HG03378 (cell line): ENCODE measurements at regions not wholly inside any gene's neighbourhood (a gene's known extent, or its start where the extent isn't known, plus 50 kb on each side); places are given as distances from the start of the nearest gene placed in this dataset.

Experiments
- ATAC-seq: cut with Tn5 transposase; IDR thresholded peaks from one replicate; pipeline ENCODE4 v1.9.1; 2021; ENCODE audit warnings: mild to moderate bottlenecking, moderate library complexity; ENCODE audit not compliant: unreplicated experiment

DNA sequence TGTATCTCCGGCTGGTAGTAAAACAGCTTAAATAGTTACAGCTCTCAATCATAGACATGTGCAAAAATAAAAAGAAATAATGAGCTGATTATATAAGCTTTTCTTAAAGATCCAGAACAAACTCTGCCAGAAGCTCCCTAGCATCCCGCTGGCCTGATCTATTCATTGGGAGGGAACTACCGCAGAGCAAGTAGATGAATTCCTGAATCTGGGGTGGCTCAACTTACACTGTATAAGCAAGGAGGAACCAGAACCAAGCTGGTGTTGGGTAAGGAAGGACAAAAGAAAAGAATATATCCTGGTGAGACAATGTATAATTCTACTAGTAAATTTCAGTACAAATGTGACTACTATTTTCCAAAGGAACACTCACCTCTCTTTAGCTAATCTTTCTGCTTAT, 1122.2 kb downstream of the OLFM4 start:
- no peak for ATAC-seq

DNA sequence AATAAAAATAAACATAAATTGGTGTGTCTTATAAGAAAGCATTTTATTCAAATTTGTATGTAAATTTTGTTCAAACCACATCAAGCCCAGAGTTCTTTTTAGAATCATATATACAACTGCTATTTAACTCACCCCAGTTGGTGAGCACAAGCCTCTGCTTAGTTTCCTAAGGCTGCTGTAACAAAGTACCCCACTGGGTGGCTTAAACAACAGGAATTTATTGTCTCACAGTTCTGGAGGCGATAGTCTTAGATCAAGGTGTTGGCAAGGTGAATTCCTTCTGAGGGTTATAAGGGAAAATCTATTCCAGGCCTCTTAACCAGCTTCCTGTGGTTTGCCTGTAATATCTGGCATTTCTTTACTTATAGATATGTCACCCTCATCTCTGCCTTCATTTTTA, 1133.5 kb downstream of the OLFM4 start:
- ATAC-seq: no peak

DNA sequence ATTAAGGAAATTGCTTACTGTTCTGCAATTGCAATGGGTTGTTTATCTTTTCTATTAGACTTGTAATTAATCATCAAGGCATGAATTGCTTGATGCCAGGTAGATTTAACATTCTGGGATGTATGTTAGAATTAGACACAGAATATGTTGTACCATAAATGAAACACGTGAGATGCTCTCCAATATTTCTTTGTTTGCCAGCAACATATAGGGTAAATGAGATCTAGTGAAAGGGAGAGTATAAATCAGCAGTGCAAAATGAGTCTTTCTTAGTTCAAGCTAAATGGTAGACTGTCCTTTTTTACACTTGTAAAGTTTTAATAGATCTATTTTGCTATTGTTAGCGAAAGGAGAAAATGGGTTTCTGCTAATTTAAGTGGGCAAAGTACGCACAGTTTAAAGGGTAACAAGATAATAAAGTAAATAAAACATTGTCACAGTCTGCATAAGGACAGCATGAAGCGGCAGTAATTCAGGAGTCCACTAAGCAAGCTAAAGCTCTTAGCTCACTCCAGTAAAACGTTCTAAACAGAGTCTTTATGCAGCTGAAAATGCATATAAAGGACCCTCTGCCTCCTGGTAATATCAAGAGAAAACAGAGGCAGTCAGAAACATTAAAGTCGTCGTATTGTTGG, 1137.1 kb downstream of the OLFM4 start:
- ATAC-seq: no peak

DNA sequence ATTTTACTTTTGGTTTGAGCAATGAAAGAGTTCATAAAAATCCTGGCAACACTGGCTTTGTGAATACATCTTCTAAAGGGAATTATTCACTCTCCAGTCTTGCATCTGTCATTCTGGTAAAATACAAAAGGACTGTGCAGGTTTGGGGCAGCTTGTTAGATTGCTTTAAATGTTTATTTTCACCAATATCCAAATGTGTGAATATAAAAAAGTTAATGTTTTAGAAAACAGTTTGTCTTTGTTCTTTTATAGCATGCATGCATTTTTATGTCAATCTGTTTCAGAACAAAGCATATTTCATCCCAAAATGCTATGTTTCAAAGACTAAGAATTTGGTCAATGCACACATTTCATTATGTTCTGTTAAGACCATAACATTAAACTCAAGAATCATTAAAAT, 1145.4 kb downstream of the OLFM4 start:
- no peak for ATAC-seq

DNA sequence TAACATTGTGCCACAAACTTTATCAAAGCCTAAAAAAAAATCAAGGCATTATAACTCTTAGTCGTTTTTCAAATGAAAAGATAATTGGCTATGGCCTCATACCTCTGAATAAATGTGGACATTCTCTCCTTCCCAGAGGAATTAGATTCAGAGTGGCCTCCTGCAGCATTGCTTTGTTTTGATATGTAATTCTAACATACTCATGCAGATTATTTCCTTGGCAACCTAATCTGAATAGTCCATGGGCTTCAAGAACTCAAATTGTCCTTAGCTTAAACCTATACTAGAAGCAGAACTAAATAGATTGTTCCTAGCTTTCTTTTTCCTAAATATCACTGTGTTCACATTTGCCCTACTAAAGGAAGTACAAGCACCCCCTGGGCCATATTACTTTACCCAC, 1146.9 kb downstream of the OLFM4 start:
- no peak for ATAC-seq

DNA sequence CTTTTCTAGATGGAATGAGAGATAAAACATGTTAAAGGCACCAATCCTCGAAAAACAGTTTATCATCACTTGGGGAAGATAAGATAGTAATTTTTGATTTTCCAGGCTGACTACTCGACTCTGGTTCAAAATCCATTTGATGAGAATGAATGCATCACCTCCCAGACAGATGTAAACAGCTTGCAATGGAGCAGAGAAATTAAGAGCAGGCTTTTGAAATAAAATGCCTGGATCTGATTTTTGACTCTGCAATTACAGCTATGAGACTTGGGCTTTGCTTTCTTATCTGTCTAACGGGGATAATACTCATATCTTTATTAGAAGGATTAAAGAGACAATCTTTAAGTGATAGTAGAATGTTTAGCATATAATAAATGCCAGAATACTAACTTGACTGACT, 1148.9 kb downstream of the OLFM4 start:
- ATAC-seq: no peak

DNA sequence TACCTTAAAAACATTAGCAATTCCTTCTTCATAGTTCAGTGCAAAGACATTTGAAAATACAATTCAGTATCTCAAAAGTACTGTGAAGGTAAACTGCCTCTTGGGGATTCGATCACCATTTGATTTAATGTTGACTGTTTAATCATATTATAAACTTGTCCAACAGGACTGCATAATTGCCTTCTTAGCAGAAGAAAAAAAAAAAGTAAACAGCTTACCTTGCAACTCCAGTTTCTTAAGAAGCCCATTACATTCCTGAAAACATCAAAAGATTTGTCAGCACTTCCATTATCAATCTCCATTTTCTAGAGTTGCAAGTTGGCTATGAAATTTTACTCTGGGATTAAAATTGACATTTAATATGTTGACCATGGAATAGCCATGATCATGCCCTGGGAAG, 1154.6 kb downstream of the OLFM4 start:
- no peak for ATAC-seq

DNA sequence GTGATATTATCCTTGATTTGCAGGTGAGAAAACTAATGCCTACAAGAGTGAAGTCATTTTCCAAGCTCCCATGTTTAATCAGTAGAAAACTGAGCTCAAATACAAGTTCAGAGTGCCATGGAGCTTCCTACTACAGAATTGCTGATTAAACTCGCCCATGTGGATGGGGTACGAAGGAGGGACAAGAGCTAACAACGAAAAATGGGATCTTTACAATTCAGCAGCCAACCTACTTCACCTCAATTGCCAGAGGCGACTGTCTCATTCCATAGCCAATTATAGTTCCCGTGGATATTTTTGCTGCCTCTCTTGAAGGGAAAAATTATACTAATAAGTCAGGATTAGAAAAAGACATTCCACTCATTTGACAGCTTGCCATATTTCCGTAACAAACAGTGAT, 1155.1 kb downstream of the OLFM4 start:
- ATAC-seq: no peak

DNA sequence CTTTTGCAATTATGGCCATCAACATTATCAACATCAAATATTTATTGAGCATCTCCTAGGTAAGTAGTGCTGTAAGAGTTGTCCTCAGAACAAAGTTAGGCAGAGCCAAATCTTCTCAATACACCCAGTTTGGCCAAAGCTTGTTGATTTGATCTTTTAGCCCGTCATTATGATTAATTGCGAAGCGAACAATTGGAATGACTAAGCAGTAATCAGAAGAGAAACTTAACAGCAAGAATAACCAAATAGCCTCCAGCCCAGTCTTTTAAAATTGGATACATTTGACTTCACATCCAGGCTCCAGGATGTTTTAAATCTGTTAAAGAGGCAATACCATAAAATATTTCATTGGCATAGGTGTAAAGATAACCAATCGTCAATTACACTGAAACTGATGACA, 1156.0 kb downstream of the OLFM4 start:
- no peak for ATAC-seq

DNA sequence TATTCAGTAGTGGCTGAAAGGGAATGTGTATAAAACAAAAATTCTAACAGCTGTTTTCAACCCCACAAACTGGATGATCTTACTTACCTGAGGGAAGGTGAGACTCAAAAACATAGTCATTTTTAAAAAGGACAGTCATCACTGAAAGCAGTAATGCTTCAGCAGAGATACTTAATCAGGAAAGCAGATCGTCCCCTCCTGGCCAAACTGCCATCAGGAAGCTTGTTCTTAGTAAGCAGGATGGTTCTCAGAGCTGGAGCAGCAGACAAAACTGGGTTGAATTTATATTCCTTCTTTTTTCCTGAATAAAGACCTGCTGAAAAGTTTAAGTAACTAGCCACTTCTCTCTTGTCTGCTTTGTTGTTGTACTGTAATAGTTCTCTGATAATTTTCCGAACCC, 1156.5 kb downstream of the OLFM4 start:
- ATAC-seq: no peak

DNA sequence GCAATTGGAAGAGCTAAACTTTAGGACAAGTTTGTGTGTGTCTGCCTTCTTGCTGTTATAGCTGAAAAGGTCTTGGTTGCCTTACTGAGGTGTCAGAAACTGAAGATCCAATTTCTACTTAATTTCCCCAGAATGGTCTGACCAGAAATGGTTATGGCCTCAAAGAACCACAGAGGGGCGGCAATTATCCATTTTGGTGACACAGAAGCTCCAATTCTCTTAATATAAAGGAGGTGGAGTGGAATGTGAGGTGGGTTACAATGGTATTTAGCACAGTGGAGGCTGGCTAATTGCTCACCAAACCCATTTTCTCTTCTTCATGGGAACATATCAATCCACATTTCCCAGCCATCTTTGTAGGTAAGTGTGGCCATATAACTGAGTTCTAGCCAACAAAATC, 1157.2 kb downstream of the OLFM4 start:
- no peak for ATAC-seq

DNA sequence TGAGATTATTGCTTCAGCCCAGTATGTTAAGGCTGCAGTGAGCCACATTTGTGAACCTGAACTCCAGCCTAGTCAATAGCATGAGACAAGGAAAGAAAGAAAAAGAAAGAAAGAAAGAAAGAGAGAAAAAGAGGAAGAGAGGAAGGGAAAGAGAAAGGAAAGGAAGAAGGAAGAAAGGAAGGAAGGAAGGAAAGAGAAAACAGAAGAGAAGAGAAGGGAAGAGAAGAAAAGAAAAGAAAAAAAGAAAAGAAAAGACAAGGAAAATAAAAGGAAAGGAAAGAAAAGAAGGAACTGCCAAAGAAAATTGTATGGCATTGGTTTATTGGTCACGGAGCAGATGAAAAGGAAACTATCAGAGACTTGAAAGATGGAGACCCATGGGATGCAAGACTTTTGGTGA, 1158.8 kb downstream of the OLFM4 start:
- ATAC-seq: no peak

DNA sequence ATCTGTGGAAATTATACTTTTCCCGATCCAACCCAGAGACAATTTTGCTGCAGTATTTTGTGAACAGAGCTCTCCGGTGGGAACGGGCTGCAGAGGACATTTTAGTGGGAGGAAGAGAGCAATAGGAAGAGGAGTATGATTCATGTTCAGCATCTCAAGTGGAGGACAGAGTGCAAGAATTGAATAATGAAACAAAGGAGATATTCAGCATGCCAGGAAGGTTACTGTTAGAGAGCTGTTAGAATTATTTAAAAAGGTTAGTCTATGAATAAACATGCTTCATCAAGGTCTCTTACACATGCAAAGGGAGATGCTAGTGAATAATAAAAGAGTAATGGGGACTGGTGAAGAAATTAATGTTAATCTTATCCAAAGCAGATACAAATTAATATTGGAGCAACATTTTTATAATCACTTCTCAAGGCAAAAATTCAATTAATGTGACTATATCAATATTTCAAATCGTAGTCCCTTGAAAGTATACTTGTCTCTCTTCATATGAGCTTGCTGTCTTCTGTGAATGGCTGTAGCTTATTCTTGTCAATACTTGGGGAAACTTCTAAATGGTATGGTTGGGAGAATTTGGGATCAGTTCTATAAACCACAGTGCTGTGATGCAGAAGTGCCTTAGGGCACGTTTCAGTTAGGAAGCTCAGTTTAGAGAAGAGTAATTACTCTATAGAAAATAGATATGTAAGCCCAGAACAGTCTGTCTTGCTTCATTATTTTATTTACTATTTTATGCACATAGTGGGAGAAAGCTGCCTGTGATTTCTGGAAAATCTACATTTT, 1165.8 kb downstream of the OLFM4 start:
- no peak for ATAC-seq

DNA sequence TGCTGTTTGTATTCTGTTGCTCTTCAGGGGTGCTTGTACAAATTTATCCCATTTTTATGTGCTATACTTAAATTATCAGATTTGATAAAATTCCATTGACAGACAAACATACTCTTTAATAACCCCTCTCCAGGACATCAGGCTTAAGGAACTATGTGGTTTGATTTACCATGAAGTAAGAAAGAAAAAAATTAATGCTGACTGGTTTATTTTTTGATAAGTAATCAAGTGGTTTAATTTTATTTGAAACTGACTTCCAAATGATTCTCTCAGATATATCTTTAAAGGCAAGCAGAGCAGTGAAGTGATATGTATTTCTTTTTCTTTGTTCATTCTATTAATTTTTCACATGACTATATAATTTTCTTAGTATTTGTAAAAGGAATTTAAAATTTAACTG, 1168.1 kb downstream of the OLFM4 start:
- ATAC-seq: no peak

DNA sequence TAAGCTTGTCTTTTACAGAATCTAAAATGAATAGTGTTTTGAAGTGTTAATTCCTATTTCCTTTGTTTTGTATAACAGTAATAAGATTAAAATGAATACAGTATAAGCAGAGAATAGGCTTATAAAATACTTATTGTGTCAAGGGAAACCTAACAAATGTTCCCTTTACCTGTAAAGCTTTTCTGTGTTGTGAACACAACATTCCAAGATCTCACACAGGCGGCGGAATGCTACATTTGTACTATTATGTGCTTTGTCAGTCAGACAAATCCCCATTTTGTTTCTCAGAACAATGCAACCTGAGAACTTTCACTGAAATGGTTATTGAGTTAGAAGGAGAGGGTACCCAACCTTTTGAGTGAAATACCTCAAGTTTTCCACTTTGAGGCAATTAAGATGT, 1170.3 kb downstream of the OLFM4 start:
- ATAC-seq: no peak

DNA sequence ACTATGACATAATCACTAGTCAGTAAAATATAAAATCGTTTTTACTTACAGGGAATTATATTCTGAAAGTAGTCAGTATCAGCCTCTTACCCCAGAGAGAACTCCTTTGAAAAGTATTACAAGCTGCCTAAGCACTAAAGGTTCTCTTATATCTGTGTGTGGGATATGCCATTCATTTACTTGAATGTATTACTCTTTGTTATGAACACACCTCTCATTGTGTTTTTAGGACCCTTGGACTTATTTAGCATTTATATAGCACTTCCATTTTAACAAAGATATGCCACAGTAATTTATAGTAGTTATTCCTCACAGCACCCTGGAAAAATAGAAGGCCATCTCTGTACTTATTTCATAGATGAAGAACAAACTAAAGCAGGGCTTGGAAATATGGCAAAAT, 1178.0 kb downstream of the OLFM4 start:
- ATAC-seq: no peak

DNA sequence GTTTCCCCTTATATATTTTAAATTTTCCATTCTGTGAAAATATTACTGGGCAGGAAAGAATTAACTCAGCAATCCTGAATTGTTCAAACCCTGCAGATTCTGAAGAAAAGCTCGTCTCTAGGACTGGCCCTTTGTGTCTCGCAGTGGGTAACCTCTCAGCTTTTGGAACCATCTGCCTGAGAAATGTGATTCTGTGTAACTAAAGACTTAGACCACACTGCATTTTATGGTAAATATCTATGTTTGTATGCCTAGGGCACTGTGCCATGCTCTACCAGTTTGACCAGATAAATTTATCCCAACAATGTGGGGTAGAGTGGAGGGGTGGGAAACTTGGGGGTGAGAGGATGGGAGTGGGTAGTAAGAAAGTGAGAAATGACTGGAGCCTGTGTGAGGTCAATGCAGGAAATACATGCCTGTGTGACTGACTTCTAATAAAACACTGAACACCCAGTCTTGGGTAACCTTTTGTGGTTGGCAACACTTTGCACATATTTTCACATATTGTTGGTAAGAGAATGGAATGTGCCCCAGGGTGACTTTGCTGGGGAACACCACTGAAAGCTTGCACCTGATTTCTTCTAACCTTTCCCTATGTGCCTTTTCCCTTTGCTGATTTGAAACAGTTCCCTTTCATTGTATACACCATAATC, 1181.9 kb downstream of the OLFM4 start:
- no peak for ATAC-seq

DNA sequence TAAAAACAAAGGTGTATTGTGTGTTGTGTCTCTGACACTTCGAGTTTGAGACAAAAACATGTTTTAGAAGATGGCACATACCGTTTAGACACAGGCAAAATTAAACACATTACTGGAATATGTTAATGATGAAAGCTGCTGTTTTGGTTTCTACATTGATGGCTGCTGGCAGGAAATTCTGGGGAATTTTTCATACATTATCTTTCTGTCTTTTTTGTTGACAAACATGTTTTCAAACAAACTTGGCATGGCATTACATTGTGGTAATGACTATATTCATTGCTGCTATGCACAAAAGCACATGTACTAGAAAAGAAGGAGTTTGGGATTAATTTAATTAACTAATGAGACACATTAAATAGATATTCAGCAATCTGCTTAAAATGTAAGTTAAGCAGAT, 1187.6 kb downstream of the OLFM4 start:
- ATAC-seq: no peak

DNA sequence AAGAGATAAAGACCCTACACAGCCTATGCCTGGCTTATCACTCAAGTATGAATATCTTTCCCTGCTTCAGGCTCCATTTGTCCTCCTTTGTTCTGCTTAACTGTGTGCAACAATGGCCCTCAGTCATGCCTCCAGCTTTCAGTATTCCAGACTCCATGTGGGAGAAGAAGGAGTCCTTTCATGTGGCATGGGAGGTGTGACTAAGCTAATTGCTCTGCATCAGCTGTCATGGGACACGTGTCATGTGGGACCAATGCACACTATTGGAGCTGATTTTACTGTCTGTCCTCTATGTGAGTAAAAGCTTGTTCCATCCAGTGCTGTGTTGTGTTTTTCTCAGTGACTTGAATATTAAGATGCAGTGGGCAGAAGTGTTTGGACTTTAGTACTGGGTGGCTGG, 1198.3 kb downstream of the OLFM4 start:
- no peak for ATAC-seq

DNA sequence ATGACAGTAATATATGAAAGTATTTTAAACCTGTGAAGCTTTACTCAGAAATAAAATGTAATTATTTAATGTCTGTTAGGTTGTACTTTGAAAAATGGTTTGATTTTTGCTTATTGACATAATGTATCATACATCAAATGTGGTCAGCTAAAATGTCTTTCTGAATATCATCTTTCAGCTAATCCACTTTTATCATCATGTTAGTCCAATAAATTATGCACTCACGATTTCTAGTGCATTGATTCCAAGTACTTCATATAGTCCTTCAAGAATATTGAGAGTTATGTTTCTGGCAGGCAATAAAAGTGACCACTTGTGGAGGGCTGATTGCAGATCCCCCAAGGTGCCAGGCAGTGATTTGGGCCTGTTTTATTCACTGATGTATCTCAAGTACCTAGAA, 1204.1 kb downstream of the OLFM4 start:
- no peak for ATAC-seq

DNA sequence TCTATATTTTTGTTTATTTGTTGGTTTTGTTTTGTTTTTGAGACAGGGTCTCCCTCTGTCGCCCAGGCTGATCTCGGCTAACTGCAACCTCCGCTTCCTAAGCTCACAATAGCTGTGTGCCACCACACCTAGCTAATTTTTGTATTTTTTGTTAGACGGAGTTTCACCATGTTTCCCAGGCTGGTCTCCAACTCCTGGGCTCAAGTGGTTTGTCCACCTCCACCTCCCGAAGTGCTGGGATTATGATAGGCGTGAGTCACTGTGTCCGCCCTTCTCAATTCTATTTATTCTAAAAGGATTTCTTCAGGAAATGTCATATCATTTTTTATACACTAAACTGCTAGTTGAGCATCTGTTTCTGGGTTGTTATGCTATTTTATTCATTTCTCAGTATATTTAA, 1206.0 kb downstream of the OLFM4 start:
- no peak for ATAC-seq

DNA sequence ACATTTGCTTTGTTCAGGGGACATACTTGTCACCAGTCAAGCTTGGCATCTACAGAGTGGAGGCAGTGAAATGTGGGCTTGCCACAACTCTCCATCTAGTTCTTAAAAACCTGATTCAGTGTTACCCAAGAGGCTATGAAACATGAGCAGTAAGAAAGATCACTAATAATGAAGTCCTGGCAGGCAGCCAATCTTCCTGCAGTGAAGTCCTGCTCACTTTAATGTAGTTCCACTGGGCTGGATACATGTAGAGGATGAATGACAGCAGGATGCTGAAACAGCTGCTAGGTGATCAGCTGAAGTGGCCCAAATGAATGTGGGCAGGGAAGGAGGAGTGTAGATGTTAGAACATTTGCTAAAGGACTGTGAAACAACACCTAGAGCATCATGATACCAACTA, 1213.1 kb downstream of the OLFM4 start:
- no peak for ATAC-seq
